Daoy (cell line): ENCODE measurements at regions not wholly inside any gene's neighbourhood (a gene's known extent, or its start where the extent isn't known, plus 50 kb on each side); places are given as distances from the start of the nearest gene placed in this dataset.

Source experiments
- DNase-seq: peaks from one replicate; pipeline ENCODE4 v3.0.0-alpha.2; 2015; ENCODE audit warnings: low read depth

DNA sequence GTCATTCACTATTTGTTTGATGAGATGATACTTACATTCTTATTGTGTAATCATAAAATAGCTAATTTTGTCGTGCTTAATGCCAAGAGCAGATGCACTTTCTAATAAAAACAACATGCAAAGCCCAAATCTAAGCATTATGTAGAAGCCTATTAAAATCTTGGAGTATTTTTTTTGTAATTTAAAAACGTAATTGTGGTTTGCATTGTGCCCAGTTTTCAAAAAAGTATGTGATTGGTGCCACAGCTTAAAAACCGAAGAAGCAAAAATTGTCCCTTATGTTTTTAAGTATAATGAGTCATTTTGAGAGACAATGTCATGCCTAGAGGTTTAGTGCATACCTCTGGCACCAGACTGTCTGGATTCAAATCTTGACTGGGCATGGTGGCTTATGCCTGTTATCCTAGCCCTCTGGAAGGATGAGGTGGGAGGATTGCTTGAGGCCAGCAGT, 464.8 kb upstream of the RGS6 start:
- peak; percentile 9 for DNase-seq

DNA sequence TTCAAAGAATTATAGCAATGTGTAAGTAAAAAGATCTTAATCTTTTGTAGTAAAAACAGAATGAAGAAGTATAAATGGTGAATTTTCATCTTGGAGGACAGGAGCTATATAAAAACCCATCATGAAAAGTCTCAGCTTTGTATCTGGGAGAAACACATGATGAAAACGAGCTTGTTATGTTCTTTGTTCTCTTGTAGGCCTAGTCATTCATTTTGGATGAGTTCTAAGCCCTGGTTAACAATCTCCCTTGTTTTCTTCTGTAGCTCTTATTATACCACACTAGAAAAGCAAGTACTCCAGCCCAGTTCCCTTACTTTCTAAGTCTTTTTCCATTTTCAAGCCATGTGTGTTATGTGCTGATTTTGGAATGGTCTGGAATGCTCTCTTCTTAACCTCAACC, 463.5 kb upstream of the RGS6 start:
- DNase-seq = no peak

DNA sequence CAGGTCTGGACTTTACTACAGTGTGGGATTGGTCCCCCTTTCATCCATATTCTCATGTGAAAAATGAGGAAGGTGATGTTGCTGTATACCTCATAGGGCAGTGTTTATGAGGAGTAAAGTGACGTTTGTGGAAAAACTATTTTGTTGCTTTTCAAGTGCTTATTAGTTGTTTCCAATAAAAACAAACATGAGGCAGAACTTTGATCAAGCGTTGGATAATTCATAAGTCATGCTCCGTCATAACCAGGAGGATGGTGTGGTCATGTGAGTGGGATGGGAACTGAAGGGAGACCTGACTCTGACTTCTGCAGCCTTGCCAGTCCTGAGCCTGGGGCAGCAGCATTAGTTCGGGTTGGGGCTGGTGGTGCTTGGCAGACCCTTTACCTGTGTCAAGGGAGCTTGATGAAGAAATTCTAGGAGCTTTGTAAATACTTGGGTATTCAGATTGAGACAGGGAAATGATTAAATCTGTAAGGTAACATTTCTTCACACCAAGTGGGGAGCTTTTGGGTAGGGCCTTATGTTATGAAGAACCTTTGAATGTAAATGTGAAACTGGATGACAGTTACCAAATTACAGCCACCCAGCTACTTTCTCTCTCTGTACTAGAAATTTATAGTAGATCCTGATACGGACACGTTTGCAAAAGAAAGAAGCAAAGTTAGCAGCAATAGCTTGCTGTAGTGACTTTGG, 462.4 kb upstream of the RGS6 start:
- no peak for DNase-seq

DNA sequence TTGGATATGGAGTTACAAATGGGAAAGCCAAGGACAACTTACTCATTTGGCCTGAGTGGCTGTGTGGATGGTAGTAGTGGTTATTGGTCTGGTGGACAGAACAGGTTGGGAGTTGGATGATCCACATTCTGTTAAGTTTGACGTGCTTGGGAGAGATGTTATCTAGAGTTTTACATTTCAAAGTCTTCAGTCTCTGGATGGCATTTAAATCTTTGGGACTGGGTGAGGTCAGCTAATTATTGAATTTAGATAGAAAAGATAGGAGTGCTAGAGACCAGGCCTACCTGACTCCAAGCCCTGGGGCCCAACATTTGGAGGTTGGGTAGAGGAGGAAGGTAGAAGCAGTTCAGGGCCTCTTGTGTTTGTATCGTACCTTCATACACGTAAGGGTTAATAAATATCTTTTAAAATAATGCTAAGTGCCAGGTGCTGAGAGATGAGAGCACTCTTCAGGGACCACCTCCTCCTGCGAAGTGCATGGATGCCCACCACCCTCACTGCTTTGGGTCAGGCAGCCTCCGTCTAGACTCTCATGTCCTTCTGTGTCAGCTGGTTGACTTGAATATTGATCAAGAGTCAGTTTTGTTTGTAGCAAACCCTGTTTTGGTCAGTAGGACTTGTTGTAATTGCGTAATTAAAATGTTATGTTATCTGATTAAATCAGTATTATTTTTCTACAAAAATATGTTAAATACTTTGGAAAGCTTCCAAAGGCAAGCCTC, 460.4 kb upstream of the RGS6 start:
- DNase-seq = no peak

DNA sequence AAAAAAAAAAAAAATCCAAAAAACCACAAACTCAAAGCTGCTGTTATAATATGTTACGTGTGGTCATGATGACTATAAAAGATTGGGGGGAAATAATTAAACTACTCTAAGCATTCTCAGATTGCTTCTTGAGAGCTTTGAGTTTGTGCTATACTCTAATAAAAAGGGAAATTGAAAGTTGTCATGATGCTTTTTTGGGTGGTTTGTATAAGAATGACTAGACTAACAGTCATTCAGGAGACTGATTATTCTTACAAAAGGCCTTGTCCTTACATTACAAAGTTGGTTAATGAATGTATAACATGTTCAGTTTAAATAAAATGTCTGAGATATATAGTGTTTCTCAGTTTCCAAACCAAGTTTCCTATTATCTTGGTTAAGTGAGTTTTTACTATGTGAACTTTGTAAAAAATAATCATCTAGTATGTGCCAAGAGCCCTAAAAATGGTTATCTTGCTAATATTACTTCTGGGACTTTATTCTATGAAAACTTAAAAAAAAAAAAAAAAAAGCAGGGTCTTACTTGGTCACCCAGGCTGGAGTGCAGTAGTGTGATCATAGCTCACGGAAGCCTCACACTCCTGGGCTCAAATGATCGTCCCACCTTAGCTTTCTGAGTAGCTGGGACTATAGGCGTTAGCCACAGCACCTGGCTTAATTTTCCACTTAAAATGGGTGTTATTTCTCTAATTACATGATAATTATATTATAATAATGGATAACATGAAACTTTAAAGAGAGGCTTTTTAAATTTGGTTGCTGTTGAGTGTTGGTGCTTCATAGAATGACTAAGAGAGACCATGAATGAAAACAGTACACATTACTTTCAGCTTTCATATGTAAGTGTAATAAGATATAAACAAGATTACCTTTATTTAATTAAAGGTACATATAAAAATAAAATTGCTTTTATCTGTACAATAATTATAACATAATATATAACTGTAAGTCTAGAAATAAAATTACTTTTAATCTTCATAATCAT, 459.6 kb upstream of the RGS6 start:
- DNase-seq = no peak

DNA sequence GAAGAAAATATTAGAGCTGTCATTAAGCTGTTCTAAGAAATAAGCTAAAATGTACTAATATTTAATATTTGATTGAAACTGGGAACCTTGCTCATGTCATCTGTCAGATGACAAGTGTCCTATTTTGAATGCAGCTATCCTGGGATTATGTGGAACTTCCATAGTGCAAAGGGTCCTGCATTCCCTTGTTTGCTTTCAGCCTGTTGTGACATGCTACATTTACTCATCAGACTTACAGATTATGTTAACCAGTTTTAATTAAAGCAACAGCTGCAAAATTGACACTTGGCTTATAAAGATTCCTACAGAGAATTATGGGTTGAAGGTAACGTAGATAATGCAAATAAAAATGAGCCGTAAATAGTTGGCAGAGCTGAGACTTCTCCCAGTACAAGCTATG, 458.4 kb upstream of the RGS6 start:
- DNase-seq = no peak

DNA sequence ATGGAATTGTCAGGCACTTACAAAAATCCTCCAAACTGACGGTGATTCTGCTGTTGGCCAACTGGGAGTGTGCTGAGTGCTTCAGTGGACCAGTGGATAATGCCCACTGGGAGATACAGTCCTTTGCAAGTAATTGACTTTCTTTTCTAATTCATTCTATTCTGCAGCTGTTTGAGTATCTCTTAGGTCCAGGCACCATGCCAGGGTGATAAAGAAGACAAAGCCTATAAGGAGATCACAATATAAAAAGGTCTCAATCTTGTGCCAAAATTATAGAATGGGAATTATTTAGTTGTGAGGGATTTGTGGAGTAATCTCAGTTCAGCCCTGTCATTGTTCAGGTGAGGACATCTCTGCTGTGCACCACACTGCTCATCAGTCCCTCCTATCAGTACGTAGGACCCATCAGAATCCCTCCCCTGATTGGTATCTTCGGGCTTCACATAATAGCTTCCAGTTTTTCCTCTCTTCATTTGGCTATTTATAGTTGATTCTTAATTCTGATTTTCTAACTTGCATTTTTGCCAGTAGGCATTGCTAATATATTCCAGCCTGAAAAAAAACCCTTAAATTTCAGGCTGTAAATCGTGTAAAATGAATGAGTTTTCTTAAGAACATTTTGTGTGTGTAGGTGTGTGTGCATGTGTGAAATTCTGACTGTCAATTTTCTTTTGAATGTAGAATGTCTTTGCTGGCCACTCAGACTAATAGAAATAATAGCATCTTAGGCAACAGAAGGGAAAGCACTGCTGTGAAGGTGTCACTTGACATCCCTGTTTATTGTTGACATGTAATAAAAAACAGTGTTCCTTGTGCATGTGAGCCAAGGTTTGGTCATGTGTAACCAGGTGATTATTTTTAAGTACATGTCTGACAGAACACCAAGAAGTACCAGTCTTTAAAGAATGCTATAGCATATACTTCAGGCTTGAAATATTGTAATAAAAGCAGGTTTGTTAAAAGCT, 457.6 kb upstream of the RGS6 start:
- no peak for DNase-seq

DNA sequence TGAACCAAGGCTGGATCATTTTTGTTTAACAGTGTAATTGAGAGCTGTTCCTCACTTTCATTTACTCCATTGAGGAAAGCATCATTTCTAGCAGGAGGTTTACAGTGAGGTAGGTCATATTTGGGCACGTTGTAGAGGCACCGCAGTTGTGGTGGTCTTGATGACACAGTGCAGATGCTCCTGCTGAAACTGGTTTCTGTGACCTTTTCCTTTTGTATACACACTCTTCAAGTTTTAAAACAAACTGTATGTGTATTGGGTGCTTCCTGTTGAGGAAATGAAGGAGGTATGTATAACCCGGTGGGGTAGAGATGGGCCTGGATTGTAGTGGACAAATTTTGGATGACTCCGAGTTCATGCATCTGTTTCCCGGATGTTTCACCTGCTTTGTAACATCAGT, 456.3 kb upstream of the RGS6 start:
- no peak for DNase-seq

DNA sequence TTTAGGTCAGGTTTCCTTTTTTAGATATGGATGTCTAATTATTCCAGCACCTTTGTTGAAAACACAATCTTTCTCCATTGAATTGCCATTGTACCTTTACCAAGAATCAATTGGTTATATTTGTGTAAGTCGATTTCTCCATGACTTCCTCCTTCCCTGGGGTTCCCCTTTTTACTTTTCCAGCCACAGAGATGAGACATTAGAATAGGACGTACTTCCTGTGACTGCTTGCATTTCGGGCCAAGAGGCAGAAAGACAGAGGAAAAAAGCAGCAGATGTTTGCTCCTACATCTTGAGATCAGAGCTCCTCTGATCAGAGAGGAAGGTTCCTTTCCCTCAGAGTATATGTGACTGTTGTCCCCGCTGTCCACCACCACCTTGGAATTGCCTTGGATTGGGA, 453.7 kb upstream of the RGS6 start:
- peak; percentile 77 for DNase-seq

DNA sequence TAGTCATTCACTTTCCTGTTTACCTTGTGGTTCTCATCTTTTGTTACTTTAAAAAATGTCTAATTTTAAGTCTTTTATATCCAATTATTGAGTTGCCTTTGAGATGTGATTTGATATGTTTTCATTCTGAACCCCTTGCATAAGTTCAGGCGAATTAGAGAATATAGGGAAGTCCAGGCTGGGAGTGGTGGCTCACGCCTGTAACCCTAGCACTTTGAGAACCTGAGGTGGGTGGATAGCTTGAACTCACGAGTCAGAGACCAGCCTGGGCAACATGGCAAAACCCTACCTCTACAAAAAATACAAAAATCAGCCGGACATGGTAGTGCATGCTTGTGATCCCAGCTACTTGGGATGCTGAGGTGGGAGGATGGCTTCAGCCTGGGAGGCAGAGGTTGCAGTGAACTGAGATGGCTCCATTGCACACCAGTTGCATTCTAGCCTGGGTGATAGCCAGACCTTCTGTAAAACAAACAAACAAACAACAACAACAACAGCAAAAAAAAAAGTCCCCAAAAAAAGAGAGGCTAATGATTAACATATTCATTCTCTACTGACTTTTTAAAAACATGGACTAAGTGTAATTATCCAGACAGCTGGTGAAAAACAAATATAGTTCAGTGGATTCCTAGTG, 451.1 kb upstream of the RGS6 start:
- DNase-seq = no peak

DNA sequence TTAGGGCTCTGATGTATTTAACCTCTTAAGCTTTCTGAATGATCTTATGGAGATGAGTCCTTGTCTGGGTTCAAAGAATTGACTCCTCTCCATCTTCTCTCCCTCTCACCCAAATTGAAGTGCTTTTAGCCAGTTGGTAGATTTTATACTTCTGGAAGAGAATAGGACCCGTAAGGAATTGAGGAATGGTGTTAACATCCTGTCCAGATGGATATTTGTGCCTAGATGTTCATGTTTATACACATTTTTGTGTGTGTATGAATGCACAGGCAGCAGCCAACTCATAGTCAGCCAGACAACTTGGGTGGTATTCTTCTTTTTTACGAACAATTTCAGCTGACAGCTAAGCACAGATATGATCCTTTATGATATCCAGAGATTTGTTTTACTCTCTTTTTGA, 449.6 kb upstream of the RGS6 start:
- no peak for DNase-seq

DNA sequence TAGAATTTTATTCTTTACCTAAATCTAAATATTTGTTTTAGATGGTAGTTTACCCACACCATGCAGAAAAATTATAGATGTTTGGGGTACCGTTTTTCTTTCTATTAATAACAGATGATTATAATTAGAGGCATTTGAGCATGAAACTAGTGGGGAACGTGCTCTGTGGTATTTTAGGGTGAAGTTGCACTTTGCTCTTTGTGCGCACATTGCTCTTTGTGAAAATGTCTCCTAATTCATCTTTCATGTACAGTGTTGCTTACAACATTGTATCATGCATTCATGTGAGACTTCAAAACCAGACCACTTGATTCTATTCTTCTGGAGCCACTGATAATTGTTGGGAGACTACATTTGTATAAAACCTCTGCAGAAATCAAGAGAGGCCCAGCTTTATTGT, 449.1 kb upstream of the RGS6 start:
- no peak for DNase-seq

DNA sequence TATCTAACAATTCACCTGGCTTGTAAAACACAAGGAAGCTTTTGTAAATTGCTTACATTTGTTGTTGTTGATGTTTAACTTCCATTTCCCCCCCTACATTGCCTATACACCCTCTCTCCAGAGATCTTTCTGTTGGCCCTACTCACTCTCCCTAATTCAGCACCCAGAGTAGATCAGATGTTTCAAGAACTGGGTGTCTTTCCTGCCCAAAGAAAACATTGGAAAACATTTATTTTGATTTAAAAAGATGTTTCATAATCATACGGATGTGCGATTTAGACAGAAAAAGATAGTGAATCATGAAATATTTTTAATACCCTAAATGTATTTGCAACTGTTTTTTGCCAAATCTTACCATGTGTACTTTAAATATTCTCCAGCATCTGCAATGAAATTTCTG, 446.4 kb upstream of the RGS6 start:
- no peak for DNase-seq

DNA sequence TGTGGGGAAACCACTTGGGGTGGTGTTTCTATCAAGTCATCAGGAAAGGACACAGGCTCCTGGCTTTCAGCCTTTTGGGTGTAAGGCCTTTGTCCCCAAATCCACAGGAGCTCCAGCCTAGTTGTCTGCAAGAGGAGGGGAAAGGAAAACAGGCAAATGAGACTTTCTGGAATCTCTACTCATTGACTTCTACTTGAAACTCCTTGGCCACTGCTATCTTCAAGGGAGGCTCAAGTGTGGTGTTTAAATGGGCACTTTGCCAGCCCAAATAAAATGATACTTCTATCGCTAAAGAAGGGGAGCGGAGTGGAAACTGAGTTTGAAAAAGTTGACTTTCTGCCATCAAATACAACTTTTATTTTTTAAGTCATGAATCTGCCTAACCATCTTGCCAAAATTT, 445.9 kb upstream of the RGS6 start:
- no peak for DNase-seq

DNA sequence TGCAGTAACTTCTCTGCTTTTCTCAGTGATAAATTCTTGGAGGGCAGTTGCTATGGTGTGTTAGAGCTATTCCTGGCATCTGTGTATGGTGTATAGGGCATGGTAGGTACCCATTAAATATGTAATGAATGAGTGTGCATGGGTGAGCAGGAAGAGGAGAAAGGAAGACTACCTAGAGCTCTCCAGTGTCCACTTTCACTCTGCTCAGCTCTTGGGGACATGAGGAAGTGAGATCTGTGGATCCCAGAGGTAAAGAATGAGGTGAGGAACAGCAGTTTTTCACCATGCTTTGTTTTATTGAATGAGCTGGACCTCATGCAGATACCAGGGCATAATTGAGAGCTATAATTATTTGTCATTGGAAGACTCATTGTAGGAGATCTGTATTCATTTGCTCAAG, 444.8 kb upstream of the RGS6 start:
- DNase-seq = no peak

DNA sequence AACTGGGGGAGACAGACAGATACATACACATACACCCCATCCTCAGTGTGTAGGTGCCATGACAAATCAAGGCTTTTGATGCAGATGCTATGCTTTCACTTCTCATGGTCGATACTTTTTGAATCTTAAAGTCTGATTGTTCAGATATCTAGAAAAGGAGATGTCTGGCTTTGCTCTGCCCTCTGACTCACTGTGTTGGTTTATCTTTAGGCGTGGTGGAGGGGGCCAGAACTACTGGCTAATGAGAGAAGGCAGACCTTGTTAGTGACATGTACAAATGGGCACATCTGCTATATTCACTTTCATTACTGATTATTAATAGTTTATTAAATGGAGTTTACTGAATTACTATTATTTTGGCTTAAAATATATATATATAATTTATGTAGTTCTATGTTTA, 444.3 kb upstream of the RGS6 start:
- DNase-seq = peak; percentile 38

DNA sequence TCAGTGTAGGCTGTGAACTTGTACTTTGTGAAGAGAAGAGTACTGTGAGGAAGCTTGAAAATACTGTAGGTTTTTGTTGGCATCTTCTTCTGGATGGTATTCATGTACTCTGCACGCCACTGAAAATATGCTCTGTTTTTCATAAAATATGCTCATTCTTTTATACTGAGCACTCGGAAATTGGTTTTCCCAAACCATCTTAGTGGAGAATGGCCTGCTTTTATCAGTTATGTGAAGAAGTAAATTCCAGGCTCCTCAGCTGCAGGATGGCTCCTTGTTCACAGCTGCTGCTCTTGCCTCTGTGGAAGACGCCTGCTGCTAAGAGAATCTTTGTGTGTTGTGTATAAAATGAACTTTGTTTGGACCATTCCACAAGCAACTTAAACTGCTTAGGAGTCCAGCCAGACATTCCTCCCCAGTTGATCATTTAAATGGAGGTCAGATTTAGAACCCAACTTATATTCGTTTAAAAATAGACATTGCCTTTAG, 443.5 kb upstream of the RGS6 start:
- no peak for DNase-seq

DNA sequence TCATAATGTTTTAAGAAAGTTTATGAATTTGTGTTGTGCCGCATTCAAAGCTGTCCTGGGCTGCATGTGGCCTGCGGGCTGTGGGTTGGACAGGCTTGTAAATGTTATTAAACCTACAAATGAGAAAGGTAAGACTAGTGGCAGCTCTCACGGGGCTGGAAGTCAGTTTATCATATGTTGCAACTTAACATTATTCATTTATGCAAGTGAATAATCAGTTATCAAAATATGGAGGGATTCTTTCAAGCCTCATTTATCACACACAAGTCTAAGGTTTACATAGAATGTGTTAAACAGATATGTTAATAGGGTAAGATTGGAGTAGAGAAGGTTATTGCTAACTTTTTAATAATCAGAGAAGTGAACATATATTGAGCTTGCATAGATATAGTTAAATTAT, 442.5 kb upstream of the RGS6 start:
- no peak for DNase-seq

DNA sequence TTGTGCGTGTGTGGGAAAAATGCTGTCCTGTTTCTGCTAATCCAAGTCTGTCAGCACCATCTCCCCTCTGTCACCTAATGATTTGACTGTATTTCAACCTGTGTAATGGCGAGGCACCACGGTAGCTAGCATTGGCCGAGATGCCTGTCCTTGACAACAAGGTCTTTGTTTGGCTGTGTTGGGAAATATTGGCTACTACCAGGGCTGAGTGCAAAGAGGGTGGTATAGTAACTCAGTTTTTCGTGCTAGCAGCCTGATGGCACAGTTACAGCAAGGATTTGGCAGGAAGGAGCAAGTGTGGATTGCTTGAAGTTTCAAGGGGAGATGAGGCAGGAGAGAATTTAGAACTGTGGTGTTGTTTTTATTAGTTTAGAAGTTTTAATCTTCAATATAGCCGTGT, 440.3 kb upstream of the RGS6 start:
- DNase-seq = no peak

DNA sequence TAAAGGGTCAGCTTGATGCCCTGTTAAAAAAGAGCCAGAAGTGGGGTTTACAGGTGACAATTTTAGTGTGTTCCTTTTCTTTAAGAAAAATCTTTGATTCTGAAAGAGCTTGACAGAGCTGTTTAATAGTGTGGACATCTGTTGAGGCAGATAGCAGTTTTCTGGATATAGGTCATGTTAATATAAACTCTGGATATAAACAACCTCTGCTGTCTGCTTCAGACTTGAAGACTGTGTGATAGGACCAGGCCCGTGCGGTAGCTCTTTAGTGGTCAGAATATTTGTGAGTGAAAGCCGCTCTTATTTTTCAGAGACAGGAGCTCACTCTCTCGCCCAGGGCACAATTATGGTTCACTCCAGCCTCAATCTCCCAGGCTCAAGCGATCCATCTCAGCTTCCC, 439.9 kb upstream of the RGS6 start:
- DNase-seq = no peak

DNA sequence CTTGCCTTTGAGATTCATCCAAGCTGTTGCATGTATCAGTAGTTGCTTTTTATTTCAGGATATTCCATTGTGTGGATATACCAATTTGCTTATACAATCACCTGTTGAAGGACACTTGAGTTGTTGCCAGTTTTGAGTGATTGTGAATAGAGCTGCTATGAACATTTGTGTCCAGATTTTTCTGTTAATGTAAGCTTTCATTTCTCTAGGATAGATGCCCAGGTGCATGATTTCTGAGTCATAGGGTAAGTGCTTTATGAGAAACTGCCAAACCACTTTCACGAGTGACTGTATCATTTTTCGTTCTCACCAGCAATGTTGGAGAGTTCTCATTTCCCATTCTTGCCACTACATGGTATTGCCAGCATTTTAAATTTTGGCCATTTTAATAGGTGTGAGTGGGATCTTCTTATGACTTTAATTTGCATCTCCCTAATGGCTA, 434.6 kb upstream of the RGS6 start:
- DNase-seq = peak; percentile 19
